GM12873 (cell line): ENCODE measurements at regions not wholly inside any gene's neighbourhood (a gene's known extent, or its start where the extent isn't known, plus 50 kb on each side); places are given as distances from the start of the nearest gene placed in this dataset.

Experiments
- CTCF ChIP-seq: IDR thresholded peaks from 2 replicates; pipeline ENCODE4 v1.5.1; 2012; ENCODE audit warnings: low read depth, mild to moderate bottlenecking, moderate library complexity, low read length, control low read depth; ENCODE audit not compliant: insufficient read depth; ENCODE audit errors: missing control alignments

GRCh38 chr6:85237478-85237877, 212.4 kb upstream of the NT5E start:
- no peak for TF ChIP-seq CTCF

- TF ChIP-seq CTCF, result no peak
These were observed 213.2 kb upstream of the NT5E start for GRCh38 chr6:85236636-85237035.

GRCh38 chr6:85195243-85195642, 254.6 kb upstream of the NT5E start:
- no peak for TF ChIP-seq CTCF

GRCh38 chr6:85193339-85193738, 256.5 kb upstream of the NT5E start:
- no peak for TF ChIP-seq CTCF

- TF ChIP-seq CTCF, result no peak
These were observed 257.3 kb upstream of the NT5E start for GRCh38 chr6:85192596-85192995.

- no peak for TF ChIP-seq CTCF
These were observed 257.7 kb upstream of the NT5E start for GRCh38 chr6:85192186-85192585.

GRCh38 chr6:85191656-85192055, 258.2 kb upstream of the NT5E start:
- no peak for TF ChIP-seq CTCF

GRCh38 chr6:85186546-85187175, 263.2 kb upstream of the NT5E start:
- no peak for TF ChIP-seq CTCF
